GM21528 (cell line): ENCODE measurements at regions not wholly inside any gene's neighbourhood (a gene's known extent, or its start where the extent isn't known, plus 50 kb on each side); places are given as distances from the start of the nearest gene placed in this dataset.

ENCODE experiments used
- ATAC-seq: cut with Tn5 transposase; IDR thresholded peaks from one replicate; pipeline ENCODE4 v1.9.1; 2021; ENCODE audit warnings: mild to moderate bottlenecking, moderate library complexity; ENCODE audit not compliant: unreplicated experiment, low FRiP score

DNA sequence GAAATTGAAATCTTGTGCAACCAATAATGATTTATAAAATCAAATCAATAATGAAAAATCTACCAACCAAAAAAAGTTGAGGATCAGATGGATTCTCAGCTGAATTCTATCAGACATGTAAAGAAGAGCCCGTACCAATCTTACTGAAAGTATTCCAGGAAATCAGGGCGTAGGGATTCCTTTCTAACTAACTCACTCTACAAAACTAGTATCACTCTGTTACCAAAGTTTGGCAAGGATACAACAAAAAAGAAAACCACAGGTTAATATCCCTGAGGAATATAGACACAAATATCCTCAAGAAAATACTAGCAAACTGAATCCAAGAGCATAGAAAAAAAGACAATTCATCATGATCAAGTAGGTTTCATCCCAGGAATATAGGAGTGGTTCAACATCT is 52.8 kb upstream of the ADGRL4 start:
- no peak for ATAC-seq
